ENCODE measurements at regions not wholly inside any gene's neighbourhood (a gene's known extent, or its start where the extent isn't known, plus 50 kb on each side); places are given as distances from the start of the nearest gene placed in this dataset.

GRCh38 chr4:128601991-128602695 is 207.4 kb upstream of the JADE1 start:
- Histone ChIP-seq H3K27ac (ENCODE audit: extremely low read depth, low read depth, low read length) (peak overlapping the region; percentile 12), H3K4me1 (ENCODE audit: control insufficient read depth, insufficient read depth, low read length) (no peaks in the 10 kb centered on the region), H3K36me3 (ENCODE audit: control insufficient read depth in 2 of 2, insufficient read depth in 1 of 2, low read length in 2 of 2) (no peaks in the 10 kb centered on the region), H3K4me3 (ENCODE audit: low read depth, low read length) (no peak overlapping the region), H3K9me3 (ENCODE audit: control insufficient read depth, insufficient read depth, low read depth, low read length) (no peaks in the 10 kb centered on the region)
- CTCF ChIA-PET: interaction anchor here (0.5 to 1.9 kb wide), 4 partner anchors 12 to 333 kb away, joined by 3 to 5 read pairs (median 3); no protein-coding TSS in a partner anchor
- TF ChIP-seq ZNF184 (tag by site-specific recombination; IDR thresholded peaks at IDR 0.05) (no peak), ZNF639 (tag by site-specific recombination; IDR thresholded peaks at IDR 0.05) (no peak), ZNF501 (tag by site-specific recombination; IDR thresholded peaks at IDR 0.05) (no peak), ZBTB49 (tag by site-specific recombination; IDR thresholded peaks at IDR 0.05; ENCODE audit: low read depth) (no peak), GLIS1 (tag by site-specific recombination; IDR thresholded peaks at IDR 0.05) (peak; percentile 42; the same call in 1 of the 2 replicates)
- POLR2A ChIA-PET: interaction anchor here (1.1 kb wide), 1 partner anchor 31 kb away, joined by 4 read pairs; no protein-coding TSS in a partner anchor

GRCh38 chr4:128600996-128601871 is 208.3 kb upstream of the JADE1 start:
- no peaks in the 10 kb centered on the region for H3K36me3 ChIP-seq (ENCODE audit: control insufficient read depth in 2 of 2, insufficient read depth in 1 of 2, low read length in 2 of 2)
- H3K4me3 ChIP-seq (ENCODE audit: low read depth, low read length): no peak overlapping the region
- H3K4me1 ChIP-seq (ENCODE audit: control insufficient read depth, insufficient read depth, low read length): no peaks in the 10 kb centered on the region
- peak overlapping the region; percentile 47 for H3K27ac ChIP-seq (ENCODE audit: extremely low read depth, low read depth, low read length)
- CTCF ChIA-PET: interaction anchor here (0.5 to 1.9 kb wide), 3 partner anchors 27 to 177 kb away, joined by 4 to 5 read pairs (median 4); no protein-coding TSS in a partner anchor
- POLR2A ChIA-PET: interaction anchor here (1.1 kb wide), 1 partner anchor 31 kb away, joined by 4 read pairs; no protein-coding TSS in a partner anchor
- H3K9me3 ChIP-seq (ENCODE audit: control insufficient read depth, insufficient read depth, low read depth, low read length): no peaks in the 10 kb centered on the region
- TF ChIP-seq ZFP3 (tag by site-specific recombination; IDR thresholded peaks at IDR 0.05; ENCODE audit: low read depth): no peak
- no peak for TF ChIP-seq ZNF302 (tag by site-specific recombination; IDR thresholded peaks at IDR 0.05; ENCODE audit: low read depth)
- no peak for TF ChIP-seq ZNF423 (tag by site-specific recombination; IDR thresholded peaks at IDR 0.05)
- TF ChIP-seq ZNF157 (tag by site-specific recombination; IDR thresholded peaks at IDR 0.05): no peak
- no peak for TF ChIP-seq ZNF785 (tag by site-specific recombination; IDR thresholded peaks at IDR 0.05)
- no peak for TF ChIP-seq ZNF114 (tag by site-specific recombination; IDR thresholded peaks at IDR 0.05)
- TF ChIP-seq YY1 (tag by site-specific recombination; IDR thresholded peaks at IDR 0.05): no peak
- TF ChIP-seq AEBP2 (tag by site-specific recombination; IDR thresholded peaks at IDR 0.05; ENCODE audit: borderline replicate concordance): no peak
- TF ChIP-seq ZBTB26 (tag by site-specific recombination; optimal IDR thresholded peaks at IDR 0.05): no peak
- no peak for TF ChIP-seq ZNF658 (tag by site-specific recombination; IDR thresholded peaks at IDR 0.05)
- TF ChIP-seq ZNF26 (tag by site-specific recombination; IDR thresholded peaks at IDR 0.05): no peak
- TF ChIP-seq ZNF140 (tag by site-specific recombination; IDR thresholded peaks at IDR 0.05): no peak
- TF ChIP-seq ELK4 (IDR thresholded peaks at IDR 0.05; ENCODE audit: borderline replicate concordance, low read depth, low read length): no peak
- TF ChIP-seq ZNF843 (tag by site-specific recombination; IDR thresholded peaks at IDR 0.05): 0 out of 2 replicates have a peak, but pooled peaks have one; percentile 24
- TF ChIP-seq ZNF664 (tag by site-specific recombination; IDR thresholded peaks at IDR 0.05): no peak
- 0 out of 2 replicates have a peak, but pooled peaks have one; percentile 16 for TF ChIP-seq PRDM1 (tag by site-specific recombination; IDR thresholded peaks at IDR 0.05)
- no peak for TF ChIP-seq ZNF174 (tag by site-specific recombination; IDR thresholded peaks at IDR 0.05)
- no peak for TF ChIP-seq ZNF433 (tag by site-specific recombination; IDR thresholded peaks at IDR 0.05; ENCODE audit: low read depth)

Measured in HEK293 (cell line).